ENCODE measurements at regions not wholly inside any gene's neighbourhood (a gene's known extent, or its start where the extent isn't known, plus 50 kb on each side); places are given as distances from the start of the nearest gene placed in this dataset.
A peak's percentile ranks its signal among the peaks of the same experiment; 100 is the strongest.
"Not testable (repeated sequence)": the region's sequence is repeated elsewhere in the genome, so short reads cannot be mapped to it uniquely, and the experiment has no call there.

GRCh38 chr17:83159204-83160049, 80.0 kb downstream of the METRNL start:
- DNase-seq = no peak

GRCh38 chr17:83160443-83161297, 81.3 kb downstream of the METRNL start:
- no peak for DNase-seq

GRCh38 chr17:83161298-83162034, 82.1 kb downstream of the METRNL start:
- no peak for DNase-seq

- no peak for DNase-seq
Measured at GRCh38 chr17:83162035-83162745, 82.8 kb downstream of the METRNL start.

- no peak for DNase-seq
Measured at GRCh38 chr17:83164490-83164889, 85.1 kb downstream of the METRNL start.

GRCh38 chr17:83170571-83171260, 91.3 kb downstream of the METRNL start:
- DNase-seq = no peak

GRCh38 chr17:83171661-83172060, 92.3 kb downstream of the METRNL start:
- DNase-seq = no peak

GRCh38 chr17:83172099-83172498, 92.7 kb downstream of the METRNL start:
- peak in 1 of 2 donors; percentile 9 for DNase-seq

GRCh38 chr17:83172646-83173045, 93.2 kb downstream of the METRNL start:
- not testable (repeated sequence) for DNase-seq

GRCh38 chr17:83173180-83173913, 93.9 kb downstream of the METRNL start:
- not testable (repeated sequence) for DNase-seq

GRCh38 chr17:83173914-83174361, 94.5 kb downstream of the METRNL start:
- peak in 1 of 2 donors; percentile 14 for DNase-seq

GRCh38 chr17:83174362-83175118, 95.1 kb downstream of the METRNL start:
- DNase-seq = no peak

GRCh38 chr17:83175119-83175821, 95.9 kb downstream of the METRNL start:
- DNase-seq = no peak

GRCh38 chr17:83175822-83176622, 96.6 kb downstream of the METRNL start:
- no peak for DNase-seq

GRCh38 chr17:83176623-83177583, 97.5 kb downstream of the METRNL start:
- DNase-seq = peak in 1 of 2 donors; percentile 12

- peak in 1 of 2 donors; percentile 16 for DNase-seq
Measured at GRCh38 chr17:83177611-83178532, 98.5 kb downstream of the METRNL start.

Measured in stimulated activated CD4-positive, alpha-beta T cell treated with anti-CD3 and anti-CD28 coated beads, Interleukin-2, amount 100 ng/mL, for 24 hours (primary cell).